Omental fat pad (tissue), 3 donors: ENCODE measurements at regions not wholly inside any gene's neighbourhood (a gene's known extent, or its start where the extent isn't known, plus 50 kb on each side); places are given as distances from the start of the nearest gene placed in this dataset.
"Not testable (repeated sequence)": the region's sequence is repeated elsewhere in the genome, so short reads cannot be mapped to it uniquely, and the experiment has no call there.

Experiments
- ATAC-seq: fragments of 150-250 bp; one replicate; pipeline ENCODE4 v1.9.1; 2016; ENCODE audit warnings: mild to moderate bottlenecking, moderate library complexity; ENCODE audit not compliant: low FRiP score
- DNase-seq: peaks from one replicate; pipeline ENCODE4 v3.0.0-alpha.2; 2019; ENCODE audit warnings: low spot score
- TF ChIP-seq, protein P1 (sequence below), 3 donors: fragments of 450-650 bp; IDR thresholded peaks; one replicate each; pipeline ENCODE4 v1.5.1; 2016 to 2017; ENCODE audit warnings: antibody characterized with exemption in 3 of 3, mild to moderate bottlenecking in 3 of 3, moderate library complexity in 2 of 3

DNA sequence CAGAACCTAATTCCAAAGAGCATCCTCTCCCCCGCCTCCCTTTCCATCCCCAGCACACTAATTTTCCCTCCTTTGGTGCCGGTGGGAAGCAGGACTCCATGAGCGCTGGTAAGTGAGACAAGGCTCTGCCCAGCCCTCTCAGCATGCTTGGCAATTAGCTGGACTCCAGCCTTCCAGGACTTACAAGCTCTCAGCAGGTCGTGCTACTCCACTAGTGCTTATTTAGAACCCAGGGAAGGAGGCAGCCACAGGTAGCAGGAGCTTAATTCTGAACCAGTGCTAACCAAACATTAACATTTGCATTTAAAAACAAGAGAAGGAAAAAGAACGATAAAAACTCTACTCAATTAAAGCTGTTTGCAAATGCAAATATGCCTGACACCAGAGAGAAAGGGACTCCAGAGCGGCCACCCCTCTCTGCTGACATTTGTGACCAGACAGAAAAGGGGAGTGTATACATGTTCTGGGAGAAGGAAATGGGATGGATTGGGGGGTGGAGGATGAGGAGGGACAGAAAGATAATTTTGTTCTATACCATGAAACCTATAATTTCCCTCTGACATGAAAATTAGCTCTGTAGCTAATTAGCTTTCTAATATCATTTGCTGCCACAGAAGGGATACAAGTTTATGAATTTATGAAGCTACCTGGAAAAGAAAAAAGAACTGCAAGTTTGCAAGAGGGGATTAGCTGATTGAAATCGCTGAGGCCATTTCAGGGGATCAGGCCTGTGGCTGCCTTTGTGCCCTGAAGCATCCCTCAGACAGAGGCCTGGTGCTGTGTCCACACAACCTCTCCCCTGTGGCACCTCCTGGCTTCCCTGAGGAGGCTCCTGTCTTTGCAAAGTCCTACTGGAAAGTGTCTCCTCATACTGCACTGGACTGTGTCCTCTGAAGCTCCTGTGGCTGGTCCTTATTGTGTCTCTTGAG lies 266.3 kb downstream of the SEC61B start:
- DNase-seq (no peak), ATAC-seq (no peak)
- TF ChIP-seq, protein P1, sequence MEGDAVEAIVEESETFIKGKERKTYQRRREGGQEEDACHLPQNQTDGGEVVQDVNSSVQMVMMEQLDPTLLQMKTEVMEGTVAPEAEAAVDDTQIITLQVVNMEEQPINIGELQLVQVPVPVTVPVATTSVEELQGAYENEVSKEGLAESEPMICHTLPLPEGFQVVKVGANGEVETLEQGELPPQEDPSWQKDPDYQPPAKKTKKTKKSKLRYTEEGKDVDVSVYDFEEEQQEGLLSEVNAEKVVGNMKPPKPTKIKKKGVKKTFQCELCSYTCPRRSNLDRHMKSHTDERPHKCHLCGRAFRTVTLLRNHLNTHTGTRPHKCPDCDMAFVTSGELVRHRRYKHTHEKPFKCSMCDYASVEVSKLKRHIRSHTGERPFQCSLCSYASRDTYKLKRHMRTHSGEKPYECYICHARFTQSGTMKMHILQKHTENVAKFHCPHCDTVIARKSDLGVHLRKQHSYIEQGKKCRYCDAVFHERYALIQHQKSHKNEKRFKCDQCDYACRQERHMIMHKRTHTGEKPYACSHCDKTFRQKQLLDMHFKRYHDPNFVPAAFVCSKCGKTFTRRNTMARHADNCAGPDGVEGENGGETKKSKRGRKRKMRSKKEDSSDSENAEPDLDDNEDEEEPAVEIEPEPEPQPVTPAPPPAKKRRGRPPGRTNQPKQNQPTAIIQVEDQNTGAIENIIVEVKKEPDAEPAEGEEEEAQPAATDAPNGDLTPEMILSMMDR (IDR thresholded peaks at IDR 0.05) = no peak

DNA sequence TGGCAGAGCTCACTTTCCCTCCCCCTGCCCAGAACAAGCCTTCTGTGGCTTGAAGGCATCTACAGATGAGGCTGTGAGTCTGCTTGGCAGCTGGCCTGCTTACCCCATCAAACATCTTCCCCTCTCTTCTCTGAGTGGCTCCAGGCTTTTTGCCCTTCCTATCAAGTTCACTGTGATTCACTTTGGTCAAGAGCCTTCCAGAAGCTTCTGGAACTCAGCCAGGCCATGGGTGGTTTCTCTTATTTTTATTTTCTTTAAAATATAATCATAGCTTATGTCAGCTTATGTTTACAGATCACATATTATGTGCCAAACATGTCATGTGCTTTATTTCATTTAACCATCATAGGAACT lies 267.0 kb downstream of the SEC61B start:
- no peak for DNase-seq
- ATAC-seq = no peak

DNA sequence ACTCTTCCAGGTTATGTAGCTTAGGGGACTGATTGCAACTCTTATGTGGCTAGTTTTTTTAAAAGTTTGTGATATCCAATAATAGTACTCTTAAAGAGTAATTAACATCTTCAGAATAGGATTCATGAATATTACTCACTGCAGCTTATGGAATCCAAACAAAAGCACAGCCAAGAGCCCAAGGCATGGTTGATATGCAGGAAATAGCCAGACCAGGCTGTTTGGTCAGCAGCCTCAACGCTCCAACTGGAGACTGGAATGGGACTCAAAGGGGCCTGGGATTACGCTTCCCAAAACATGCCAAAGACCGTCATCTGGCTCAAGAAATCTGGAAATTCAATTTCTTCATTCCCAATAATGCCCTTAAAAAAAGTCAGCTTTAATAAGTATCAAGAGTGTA lies 268.6 kb downstream of the SEC61B start:
- TF ChIP-seq, protein P1 (IDR thresholded peaks at IDR 0.05) = no peak

More for the DNA sequence above, 267.0 kb downstream of the SEC61B start:
- TF ChIP-seq, protein P1 (IDR thresholded peaks at IDR 0.05) = no peak

DNA sequence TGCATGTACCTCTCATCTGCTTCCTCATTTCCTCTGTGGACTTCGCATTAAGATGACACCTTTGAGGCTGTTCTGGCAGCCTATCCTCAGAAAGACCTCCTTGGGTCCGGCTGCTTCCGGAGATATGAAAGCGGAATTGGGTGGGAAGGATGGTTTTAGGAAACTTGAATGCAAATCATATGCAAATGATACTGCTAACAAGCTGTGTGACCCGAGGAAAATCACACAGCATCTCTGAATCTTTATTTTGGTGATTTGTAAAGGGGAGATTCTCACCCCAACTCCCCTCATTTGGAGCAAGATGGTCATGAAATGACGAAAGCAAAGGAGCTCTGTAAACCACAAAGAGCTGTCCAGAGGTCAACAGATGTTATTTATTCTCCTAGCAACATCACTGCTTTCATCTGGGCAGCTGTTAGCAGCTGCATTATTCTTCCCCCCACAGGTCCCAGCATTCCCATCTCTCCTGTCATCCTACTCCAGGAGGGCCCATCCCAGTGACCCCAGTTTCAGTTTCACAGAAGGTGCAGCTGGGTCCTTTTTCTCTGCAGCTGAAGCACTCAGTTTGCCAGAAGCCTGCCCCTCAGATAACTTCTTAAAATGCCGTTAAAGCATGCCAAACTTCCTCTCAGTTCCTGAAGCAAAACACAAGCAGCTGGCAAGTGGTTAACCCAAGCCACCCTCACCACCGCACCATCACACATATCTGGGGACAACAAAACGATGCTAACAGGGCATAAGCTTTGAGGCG lies 269.5 kb downstream of the SEC61B start:
- ATAC-seq (no peak), DNase-seq (no peak)
- TF ChIP-seq, protein P1 (IDR thresholded peaks at IDR 0.05) = no peak

More for the DNA sequence above, 268.6 kb downstream of the SEC61B start:
- ATAC-seq (no peak), DNase-seq (no peak)

DNA sequence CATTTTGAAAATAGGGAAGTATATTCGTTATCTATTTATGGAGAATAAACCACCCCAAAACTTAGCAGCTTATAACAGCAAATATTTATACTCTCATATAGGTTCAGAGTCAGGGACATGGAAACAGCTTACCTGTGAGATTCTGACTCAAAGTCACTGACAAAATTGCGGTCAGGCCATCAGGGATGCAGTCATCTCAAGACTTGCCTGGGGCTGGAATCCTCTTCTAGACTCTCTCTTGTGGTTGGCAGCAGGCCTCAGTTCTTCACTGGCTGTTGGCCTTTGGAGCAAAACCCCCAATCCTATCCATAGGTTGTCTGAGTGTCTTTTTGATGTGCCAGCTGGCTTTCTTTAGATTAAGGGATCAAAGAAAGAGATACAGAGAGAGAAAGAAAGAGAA lies 275.6 kb downstream of the SEC61B start:
- no peak for ATAC-seq
- TF ChIP-seq, protein P1 (IDR thresholded peaks at IDR 0.05) = no peak
- DNase-seq = no peak

DNA sequence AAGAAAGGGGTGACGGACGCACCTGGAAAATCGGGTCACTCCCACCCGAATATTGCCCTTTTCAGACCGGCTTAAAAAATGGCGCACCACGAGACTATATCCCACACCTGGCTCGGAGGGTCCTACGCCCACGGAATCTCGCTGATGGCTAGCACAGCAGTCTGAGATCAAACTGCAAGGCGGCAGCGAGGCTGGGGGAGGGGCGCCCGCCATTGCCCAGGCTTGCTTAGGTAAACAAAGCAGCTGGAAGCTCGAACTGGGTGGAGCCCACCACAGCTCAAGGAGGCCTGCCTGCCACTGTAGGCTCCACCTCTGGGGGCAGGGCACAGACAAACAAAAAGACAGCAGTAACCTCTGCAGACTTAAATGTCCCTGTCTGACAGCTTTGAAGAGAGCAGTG lies 276.9 kb downstream of the SEC61B start:
- not testable (repeated sequence) for DNase-seq, ATAC-seq

DNA sequence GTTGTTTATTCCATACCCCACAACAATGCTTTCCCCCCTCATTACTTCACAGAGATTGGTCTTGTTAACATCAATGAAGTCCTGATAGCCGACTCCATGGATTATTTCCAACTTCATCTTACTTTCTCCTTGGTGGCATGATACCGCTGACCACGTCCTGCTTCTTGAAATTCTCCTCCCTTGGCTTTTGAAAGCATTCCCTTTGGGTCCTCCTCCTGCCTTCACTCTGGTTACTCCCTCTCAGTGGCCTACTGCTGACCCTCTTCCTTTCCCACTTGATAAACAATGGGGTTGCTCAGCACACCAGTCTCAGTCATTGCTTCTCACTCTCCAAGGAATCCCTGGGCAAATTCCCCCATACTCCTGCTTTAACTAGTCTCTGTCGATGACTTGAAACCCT lies 283.9 kb downstream of the SEC61B start:
- TF ChIP-seq, protein P1 (IDR thresholded peaks at IDR 0.05) = no peak
- no peak for ATAC-seq
- DNase-seq = no peak
